ENCODE measurements at regions not wholly inside any gene's neighbourhood (a gene's known extent, or its start where the extent isn't known, plus 50 kb on each side); places are given as distances from the start of the nearest gene placed in this dataset.

- no peak for DNase-seq (ENCODE audit: low read depth, low spot score)
- FAIRE-seq, result no peak
- Histone ChIP-seq H3K4me2 (ENCODE audit: insufficient read depth, low read length) (no peak overlapping the region), H3K4me3 (replicated peaks in 1 of 3; ENCODE audit: insufficient read depth in 1 of 3, low read depth in 1 of 3, low read length in 3 of 3) (no peak overlapping the region), H3K9me3 (replicated peaks; ENCODE audit: control insufficient read depth, insufficient read depth, low read length) (no peaks in the 10 kb centered on the region), H2AFZ (ENCODE audit: low read depth, low read length) (no peak overlapping the region), H3K36me3 (ENCODE audit: control insufficient read depth in 2 of 2, extremely low read depth in 1 of 2, insufficient read depth in 2 of 2, low read length in 2 of 2) (no peaks in the 10 kb centered on the region), H3K27me3 (ENCODE audit: control insufficient read depth in 2 of 2, insufficient read depth in 2 of 2, low read length in 2 of 2) (no peaks in the 10 kb centered on the region), H3K9ac (replicated peaks; ENCODE audit: extremely low read depth, insufficient read depth, low read length) (no peak overlapping the region), H3K9me1 (replicated peaks; ENCODE audit: control insufficient read depth, extremely low read depth, insufficient read depth, low read length) (no peaks in the 10 kb centered on the region), H4K20me1 (replicated peaks; ENCODE audit: control insufficient read depth, extremely low read depth, insufficient read depth, low read length) (no peaks in the 10 kb centered on the region), H3K4me1 (ENCODE audit: control insufficient read depth, extremely low read depth, insufficient read depth, low read length) (no peaks in the 10 kb centered on the region), H3K27ac (ENCODE audit: insufficient read depth, low read depth, low read length) (no peak overlapping the region), H3K79me2 (ENCODE audit: control insufficient read depth, insufficient read depth, low read length) (no peaks in the 10 kb centered on the region)
- POLR2A ChIA-PET, result no interaction called here
- intact Hi-C loops (cut with micrococcal nuclease) (no loop called here), dilution Hi-C loops (cut with MboI; ENCODE audit: extremely low pct_ligation_motif_present, low sequenced_read_pairs) (no loop called here)
- CTCF ChIA-PET, result no interaction called here
- BruUV-seq (replicated peaks), result no TSS peak
- TF ChIP-seq POLR2AphosphoS5 (IDR thresholded peaks at IDR 0.05; ENCODE audit: insufficient read depth, low read depth, low read length), result no peak
- no peak for TF ChIP-seq FOS (IDR thresholded peaks at IDR 0.05; ENCODE audit: borderline replicate concordance, insufficient read depth, low read length)
- TF ChIP-seq JUN (IDR thresholded peaks at IDR 0.05; ENCODE audit: borderline replicate concordance, insufficient read depth, insufficient read length, low read depth), result no peak
- TF ChIP-seq MAX (IDR thresholded peaks at IDR 0.05; ENCODE audit: insufficient read depth, insufficient read length), result no peak
- no peak for TF ChIP-seq GATA2 (IDR thresholded peaks at IDR 0.05; ENCODE audit: insufficient read depth, insufficient read length, low read depth, low read length)
- TF ChIP-seq EZH2 (IDR thresholded peaks at IDR 0.05; ENCODE audit: borderline replicate concordance, low read depth, low read length, severe bottlenecking), result no peak
- no peak for TF ChIP-seq MYC (IDR thresholded peaks at IDR 0.05; ENCODE audit: low read depth, low read length)
- TF ChIP-seq, protein P1, sequence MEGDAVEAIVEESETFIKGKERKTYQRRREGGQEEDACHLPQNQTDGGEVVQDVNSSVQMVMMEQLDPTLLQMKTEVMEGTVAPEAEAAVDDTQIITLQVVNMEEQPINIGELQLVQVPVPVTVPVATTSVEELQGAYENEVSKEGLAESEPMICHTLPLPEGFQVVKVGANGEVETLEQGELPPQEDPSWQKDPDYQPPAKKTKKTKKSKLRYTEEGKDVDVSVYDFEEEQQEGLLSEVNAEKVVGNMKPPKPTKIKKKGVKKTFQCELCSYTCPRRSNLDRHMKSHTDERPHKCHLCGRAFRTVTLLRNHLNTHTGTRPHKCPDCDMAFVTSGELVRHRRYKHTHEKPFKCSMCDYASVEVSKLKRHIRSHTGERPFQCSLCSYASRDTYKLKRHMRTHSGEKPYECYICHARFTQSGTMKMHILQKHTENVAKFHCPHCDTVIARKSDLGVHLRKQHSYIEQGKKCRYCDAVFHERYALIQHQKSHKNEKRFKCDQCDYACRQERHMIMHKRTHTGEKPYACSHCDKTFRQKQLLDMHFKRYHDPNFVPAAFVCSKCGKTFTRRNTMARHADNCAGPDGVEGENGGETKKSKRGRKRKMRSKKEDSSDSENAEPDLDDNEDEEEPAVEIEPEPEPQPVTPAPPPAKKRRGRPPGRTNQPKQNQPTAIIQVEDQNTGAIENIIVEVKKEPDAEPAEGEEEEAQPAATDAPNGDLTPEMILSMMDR (IDR thresholded peaks at IDR 0.05; ENCODE audit: extremely low read depth in 1 of 2, insufficient read depth in 1 of 2, low read depth in 1 of 2, low read length in 2 of 2), result no peak
- TF ChIP-seq POLR2A (IDR thresholded peaks at IDR 0.05; ENCODE audit: low read depth, low read length), result no peak
Observed at GRCh38 chr7:156420496-156420895, 220.1 kb upstream of the RNF32 start.
